Urinary bladder (tissue), 3 donors: ENCODE measurements at regions not wholly inside any gene's neighbourhood (a gene's known extent, or its start where the extent isn't known, plus 50 kb on each side); places are given as distances from the start of the nearest gene placed in this dataset.

Experiments used
- DNase-seq: peaks from one replicate; pipeline ENCODE4 v3.0.0-alpha.2; 2015; ENCODE audit errors: extremely low spot score
- H3K27ac ChIP-seq: one replicate; pipeline ENCODE4 v1.5.1; 2013; ENCODE audit warnings: low read depth, mild to moderate bottlenecking, moderate library complexity
- H3K36me3 ChIP-seq: one replicate; pipeline ENCODE4 v1.6.1; 2013; ENCODE audit warnings: mild to moderate bottlenecking, moderate library complexity; ENCODE audit not compliant: insufficient read depth
- H3K4me1 ChIP-seq: one replicate; pipeline ENCODE4 v1.6.1; 2013; ENCODE audit warnings: mild to moderate bottlenecking, moderate library complexity; ENCODE audit not compliant: insufficient read depth
- H3K4me3 ChIP-seq: one replicate; pipeline ENCODE4 v1.5.1; 2013; ENCODE audit warnings: low read depth, low read length
- WGBS: extraction: QIAGEN DNeasy Blood & Tissue Kit; methylation state at CpG from one replicate; pipeline ENCODE4 v1.1.7; 2013; 5-methylcytosine and 5-hydroxymethylcytosine counted together
- donor health status: healthy with polysubstance abuse.
- donor health status: healthy.

- DNase-seq = no peak
- no peak overlapping the region for H3K27ac ChIP-seq
- H3K4me1 ChIP-seq = no peaks in the 10 kb centered on the region
- no peak overlapping the region for H3K4me3 ChIP-seq
- H3K36me3 ChIP-seq = no peaks in the 10 kb centered on the region
- 79% methylated on average over 2 of the region's 2 CpGs for WGBS
Observed at GRCh38 chr4:14641871-14642270, 360.4 kb upstream of the CPEB2 start.

GRCh38 chr4:14644580-14645282 lies 357.6 kb upstream of the CPEB2 start:
- Histone ChIP-seq H3K4me3 (no peak overlapping the region), H3K36me3 (no peaks in the 10 kb centered on the region)
- 79% methylated on average over 5 of the region's 5 CpGs for WGBS

GRCh38 chr4:14646831-14647230 lies 355.4 kb upstream of the CPEB2 start:
- Histone ChIP-seq H3K4me3 (no peak overlapping the region), H3K27ac (no peak overlapping the region), H3K36me3 (no peaks in the 10 kb centered on the region), H3K4me1 (no peaks in the 10 kb centered on the region)
- WGBS = 78% methylated on average over 1 of the region's 1 CpG
- DNase-seq = no peak

More at GRCh38 chr4:14644580-14645282, 357.6 kb upstream of the CPEB2 start:
- H3K27ac ChIP-seq = no peak overlapping the region
- DNase-seq = no peak
- H3K4me1 ChIP-seq = no peaks in the 10 kb centered on the region

GRCh38 chr4:14650127-14650526 lies 352.2 kb upstream of the CPEB2 start:
- no peak overlapping the region for H3K4me3 ChIP-seq
- DNase-seq = no peak
- no peaks in the 10 kb centered on the region for H3K4me1 ChIP-seq
- 90% methylated on average over 2 of the region's 2 CpGs for WGBS
- no peaks in the 10 kb centered on the region for H3K36me3 ChIP-seq
- H3K27ac ChIP-seq = no peak overlapping the region

DNA sequence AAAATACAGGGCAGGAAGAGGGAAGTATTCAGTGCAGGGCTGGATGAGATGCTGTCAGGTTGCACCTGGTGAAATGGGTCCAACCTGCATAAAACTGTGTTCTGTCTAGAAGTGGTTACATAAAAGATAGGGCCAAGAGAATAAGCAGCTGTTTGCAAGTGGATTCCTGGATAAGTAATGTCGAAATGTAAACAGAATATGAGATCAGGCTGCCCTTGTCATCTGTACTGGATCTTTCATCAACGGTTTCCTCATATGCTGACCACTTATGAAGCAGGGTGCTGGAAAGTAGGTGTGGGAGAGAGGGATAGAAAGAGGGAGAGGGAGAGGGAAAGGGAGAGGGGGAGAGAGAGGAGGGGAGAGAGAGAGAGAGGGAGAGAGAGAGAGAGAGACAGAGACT lies 349.8 kb upstream of the CPEB2 start:
- H3K27ac ChIP-seq = no peak overlapping the region
- no peaks in the 10 kb centered on the region for H3K36me3 ChIP-seq
- no peak overlapping the region for H3K4me3 ChIP-seq
- 40% methylated on average over 2 of the region's 2 CpGs for WGBS
- DNase-seq = no peak
- H3K4me1 ChIP-seq = no peaks in the 10 kb centered on the region

DNA sequence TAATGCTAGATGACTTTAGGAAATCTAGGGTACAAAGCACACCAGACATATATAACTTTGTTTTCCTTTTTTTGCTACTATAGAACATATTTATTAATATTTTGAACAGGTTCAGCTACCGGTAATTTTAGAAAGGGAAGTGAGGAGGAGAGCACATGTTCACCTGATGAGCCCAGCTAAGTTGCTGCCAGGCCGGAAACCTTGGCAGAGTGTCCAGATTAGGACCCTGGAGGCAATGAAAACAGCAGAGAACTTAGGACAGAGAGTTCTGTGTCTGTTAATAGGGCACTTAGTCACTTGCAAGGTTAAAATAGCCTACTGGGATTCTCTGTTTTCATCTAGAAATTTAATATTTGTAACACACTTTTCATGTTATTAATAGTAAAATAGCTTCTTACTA lies 348.9 kb upstream of the CPEB2 start:
- H3K27ac ChIP-seq = no peak overlapping the region
- no peaks in the 10 kb centered on the region for H3K36me3 ChIP-seq
- H3K4me3 ChIP-seq = no peak overlapping the region
- H3K4me1 ChIP-seq = no peaks in the 10 kb centered on the region
- WGBS = 94% methylated on average over 2 of the region's 2 CpGs
- DNase-seq = no peak

GRCh38 chr4:14659286-14659685 lies 343.0 kb upstream of the CPEB2 start:
- no peak for DNase-seq
- Histone ChIP-seq H3K27ac (no peak overlapping the region), H3K36me3 (no peaks in the 10 kb centered on the region), H3K4me1 (no peaks in the 10 kb centered on the region), H3K4me3 (no peak overlapping the region)
- 74% methylated on average over 5 of the region's 5 CpGs for WGBS

DNA sequence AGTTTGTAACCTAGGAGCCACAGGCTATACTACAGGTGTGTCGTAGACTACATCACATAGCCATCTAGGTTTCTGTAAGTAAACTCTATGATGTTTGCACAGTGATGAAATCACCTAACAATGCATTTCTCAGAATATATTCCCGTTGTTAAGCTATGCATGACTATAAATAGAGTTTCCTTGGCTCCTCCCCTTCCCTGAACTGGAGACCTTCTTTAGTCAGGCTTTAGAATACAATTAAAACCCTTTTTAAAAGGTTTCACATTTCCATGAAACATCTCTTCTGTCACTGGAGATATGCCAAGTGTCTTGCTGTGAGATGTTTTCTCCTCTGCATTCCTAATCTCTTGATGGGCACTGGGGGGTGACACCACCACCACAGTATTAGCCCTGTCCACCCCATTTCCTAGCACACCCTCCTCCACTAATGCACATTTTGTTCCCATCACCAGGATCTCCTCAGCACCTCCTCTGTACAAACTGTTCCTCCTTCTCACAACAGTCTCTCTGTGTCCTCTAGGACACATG lies 334.6 kb upstream of the CPEB2 start:
- 35% methylated on average over 2 of the region's 2 CpGs for WGBS
- Histone ChIP-seq H3K27ac (no peak overlapping the region), H3K4me1 (no peaks in the 10 kb centered on the region), H3K4me3 (no peak overlapping the region), H3K36me3 (no peaks in the 10 kb centered on the region)
- no peak for DNase-seq

GRCh38 chr4:14668296-14668695 lies 334.0 kb upstream of the CPEB2 start:
- H3K27ac ChIP-seq = no peak overlapping the region
- no peak overlapping the region for H3K4me3 ChIP-seq
- DNase-seq = no peak
- H3K4me1 ChIP-seq = no peaks in the 10 kb centered on the region
- 92% methylated on average over 1 of the region's 1 CpG for WGBS
- H3K36me3 ChIP-seq = no peaks in the 10 kb centered on the region

DNA sequence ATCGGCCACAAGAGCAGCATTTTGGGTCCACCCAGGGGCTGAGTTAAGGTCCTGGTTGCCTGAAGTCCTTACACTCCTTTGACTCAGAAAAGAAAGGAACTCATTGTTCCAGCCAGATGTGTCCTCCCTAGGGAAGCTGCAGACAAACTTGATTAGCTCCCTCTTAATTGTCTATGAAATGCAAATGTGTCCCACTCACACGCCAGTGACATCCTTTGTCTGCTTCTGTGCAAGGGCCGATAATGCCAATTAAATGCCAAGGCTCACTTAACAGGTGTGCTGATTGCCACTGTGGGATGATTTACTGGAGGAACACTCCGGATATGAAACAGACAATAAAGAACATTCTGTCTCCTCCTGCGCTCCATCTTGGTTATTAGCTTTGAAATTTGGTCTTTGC lies 332.9 kb upstream of the CPEB2 start:
- Histone ChIP-seq H3K4me3 (no peak overlapping the region), H3K4me1 (no peaks in the 10 kb centered on the region), H3K27ac (no peak overlapping the region), H3K36me3 (no peaks in the 10 kb centered on the region)
- WGBS = 82% methylated on average over 5 of the region's 5 CpGs
- DNase-seq = no peak

DNA sequence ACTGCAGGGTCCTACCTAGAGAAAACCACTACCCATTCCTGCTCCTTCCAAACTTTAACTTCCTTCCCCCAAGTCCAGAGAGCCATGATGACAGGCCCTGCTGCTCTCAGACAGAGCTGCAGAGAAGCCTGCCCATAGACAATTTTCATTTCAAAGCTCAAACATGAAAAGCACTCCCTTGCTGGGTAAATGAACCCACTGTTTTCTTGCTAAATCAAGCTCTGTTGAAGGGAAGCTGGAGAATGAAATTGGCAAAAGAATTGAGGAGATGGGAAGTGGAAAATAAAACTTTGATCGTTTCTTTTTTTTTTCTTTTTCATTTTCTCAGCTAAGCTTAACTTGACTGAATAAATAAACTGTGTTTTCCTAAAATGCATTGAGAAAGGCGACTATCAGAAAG lies 331.1 kb upstream of the CPEB2 start:
- 56% methylated on average over 2 of the region's 2 CpGs for WGBS
- Histone ChIP-seq H3K36me3 (no peaks in the 10 kb centered on the region), H3K4me1 (no peaks in the 10 kb centered on the region), H3K27ac (no peak overlapping the region), H3K4me3 (no peak overlapping the region)
- no peak for DNase-seq

GRCh38 chr4:14675279-14675985 lies 326.8 kb upstream of the CPEB2 start:
- no peaks in the 10 kb centered on the region for H3K4me1 ChIP-seq
- no peak for DNase-seq
- H3K4me3 ChIP-seq = no peak overlapping the region
- H3K36me3 ChIP-seq = no peaks in the 10 kb centered on the region
- 79% methylated on average over 3 of the region's 3 CpGs for WGBS
- H3K27ac ChIP-seq = no peak overlapping the region

GRCh38 chr4:14679906-14680305 lies 322.4 kb upstream of the CPEB2 start:
- no peak for DNase-seq
- H3K36me3 ChIP-seq = no peaks in the 10 kb centered on the region
- H3K4me1 ChIP-seq = no peaks in the 10 kb centered on the region
- no peak overlapping the region for H3K4me3 ChIP-seq
- WGBS = 87% methylated on average over 5 of the region's 5 CpGs
- no peak overlapping the region for H3K27ac ChIP-seq

GRCh38 chr4:14681330-14681729 lies 321.0 kb upstream of the CPEB2 start:
- no peak for DNase-seq
- 74% methylated on average over 4 of the region's 4 CpGs for WGBS
- Histone ChIP-seq H3K27ac (no peak overlapping the region), H3K36me3 (no peaks in the 10 kb centered on the region), H3K4me1 (no peaks in the 10 kb centered on the region), H3K4me3 (no peak overlapping the region)
